K562 (cell line): ENCODE measurements at regions not wholly inside any gene's neighbourhood (a gene's known extent, or its start where the extent isn't known, plus 50 kb on each side); places are given as distances from the start of the nearest gene placed in this dataset.

Experiments used
- ATAC-seq: fragments of 200-7000 bp; cut with Tn5 transposase; 3 replicates; pipeline ENCODE4 v1.9.1; 2020; ENCODE audit warnings: moderate library complexity
- BruUV-seq: library from RNA; stranded (reverse); fragments of 400-500 nt; replicated peaks from 2 replicates; lab custom pipeline; 2021; lab: Mats Ljungman, UMichigan
- CTCF ChIA-PET: fragments of 300-600 bp; formaldehyde crosslinking; extraction: SDS; loops from one replicate; lab custom pipeline; 2021; ENCODE audit warnings: low intra/inter-chr PET ratio; lab: Yijun Ruan, JAX
- POLR2A ChIA-PET: fragments of 300-600, 350-650 bp; sonication (Branson Sonifier 250); formaldehyde crosslinking; extraction: SDS; loops from one replicate; lab custom pipeline; 2021; ENCODE audit warnings: antibody characterized with exemption, inconsistent platforms; lab: Yijun Ruan, JAX
- DNase-seq, 4 experiments: peaks; one replicate each; pipeline versions ENCODE4 v3.0.0 to v3.0.0-alpha.2; 2011 to 2018; ENCODE audit warnings: low spot score in 3 of 4, mixed read lengths in 3 of 4; ENCODE audit errors: extremely low read depth in 1 of 4
- FAIRE-seq: peaks from 2 replicates; lab custom pipeline; 2011; peaks lifted over from hg19 to GRCh38; lab: Jason Lieb, UNC
- H2AFZ ChIP-seq: 2 replicates; pipeline ENCODE4 v1.6.0; 2011; ENCODE audit warnings: low read depth, low read length, control low read depth, inconsistent platforms
- H3K27ac ChIP-seq: fragments of 200-600 bp; 3 replicates; pipeline ENCODE4 v1.8.0; 2011; ENCODE audit warnings: low read depth, mild to moderate bottlenecking, control low read depth, inconsistent platforms, low read length, moderate library complexity, mixed read lengths; ENCODE audit errors: extremely low read depth
- H3K27me3 ChIP-seq, 2 experiments: fragments of 300-600 bp in 1 of 2; 2 replicates in 1 of 2; 3 replicates in 1 of 2; pipeline versions ENCODE4 v1.6.0 to v1.8.0; 2011; ENCODE audit warnings: inconsistent platforms in 2 of 2, low read length in 2 of 2, mild to moderate bottlenecking in 1 of 2, mixed read lengths in 1 of 2, moderate library complexity in 1 of 2; ENCODE audit not compliant: control insufficient read depth in 2 of 2, insufficient read depth in 2 of 2
- H3K36me3 ChIP-seq: fragments of 300-600 bp; 3 replicates; pipeline ENCODE4 v1.8.0; 2011; ENCODE audit warnings: mild to moderate bottlenecking, low read length, inconsistent platforms; ENCODE audit not compliant: control insufficient read depth, insufficient read depth
- H3K4me1 ChIP-seq, 2 experiments: fragments of 200-600 bp in 1 of 2; replicated peaks in 1 of 2; 2 replicates in 1 of 2; 3 replicates in 1 of 2; pipeline versions ENCODE4 v1.5.1 to v1.8.0; 2011; ENCODE audit warnings: inconsistent platforms in 2 of 2, low read length in 2 of 2, mild to moderate bottlenecking in 1 of 2, mixed read lengths in 1 of 2, moderate library complexity in 1 of 2; ENCODE audit not compliant: control insufficient read depth in 2 of 2, insufficient read depth in 2 of 2
- H3K4me2 ChIP-seq: 2 replicates; pipeline ENCODE4 v1.6.1; 2011; ENCODE audit warnings: low read length, control low read depth, inconsistent platforms, mixed read lengths; ENCODE audit not compliant: insufficient read depth
- H3K4me3 ChIP-seq: fragments of 200-600 bp; sonication (generic), shearing (Covaris generic); 2 replicates; pipeline ENCODE4 v1.5.1; 2016; ENCODE audit warnings: control low read depth, inconsistent platforms
- H3K79me2 ChIP-seq: fragments of 200-600 bp; 3 replicates; pipeline ENCODE4 v1.8.0; 2011; ENCODE audit warnings: low read length, inconsistent platforms; ENCODE audit not compliant: control insufficient read depth, insufficient read depth
- H3K9ac ChIP-seq, 2 experiments: 2 replicates each; pipeline versions ENCODE4 v1.6.0 to v1.6.1; 2011; ENCODE audit warnings: low read depth in 2 of 2, low read length in 2 of 2, control low read depth in 1 of 2, inconsistent platforms in 1 of 2, mild to moderate bottlenecking in 1 of 2, mixed read lengths in 1 of 2; ENCODE audit not compliant: insufficient read depth in 1 of 2
- H3K9me1 ChIP-seq: one replicate; pipeline ENCODE4 v1.6.0; 2011; ENCODE audit warnings: inconsistent platforms, mild to moderate bottlenecking, low read length, moderate library complexity; ENCODE audit not compliant: control insufficient read depth, insufficient read depth
- H3K9me3 ChIP-seq: replicated peaks from 2 replicates; pipeline ENCODE4 v1.5.1; 2011; ENCODE audit warnings: low read depth, low read length, inconsistent platforms; ENCODE audit not compliant: control insufficient read depth, insufficient read depth
- H4K20me1 ChIP-seq: replicated peaks from 2 replicates; pipeline ENCODE4 v1.6.1; 2011; ENCODE audit warnings: low read length, inconsistent platforms, mixed read lengths; ENCODE audit not compliant: control insufficient read depth, insufficient read depth
- EZH2 ChIP-seq: IDR thresholded peaks from 2 replicates; pipeline ENCODE4 v1.6.1; 2012; ENCODE audit warnings: low read depth, mild to moderate bottlenecking, inconsistent platforms, low read length, borderline replicate concordance
- FOSL1 ChIP-seq: fragments of 200-800 bp; sonication (Bioruptor generic); conservative IDR thresholded peaks from 2 replicates; pipeline ENCODE4 v1.6.1; 2016; ENCODE audit warnings: missing genetic modification characterization, missing compliant biosample characterization
- GATAD2A ChIP-seq: fragments of 450-650 bp; IDR thresholded peaks from 2 replicates; pipeline ENCODE4 v1.6.1; 2017
- HMBOX1 ChIP-seq: sonication (generic); IDR thresholded peaks from 2 replicates; pipeline ENCODE4 v1.6.1; 2016
- HMG20A ChIP-seq: fragments of 450-650 bp; formaldehyde crosslinking; conservative IDR thresholded peaks from 2 replicates; pipeline ENCODE4 v1.4.0; 2020; ENCODE audit warnings: mild to moderate bottlenecking, mixed read lengths
- KDM5B ChIP-seq: fragments of 200-600 bp; sonication (generic); IDR thresholded peaks from 2 replicates; pipeline ENCODE4 v1.6.1; 2012; ENCODE audit warnings: low read depth, mild to moderate bottlenecking, moderate library complexity, low read length, control low read depth, inconsistent platforms; ENCODE audit not compliant: insufficient replicate concordance
- MBD2 ChIP-seq: sonication (generic); IDR thresholded peaks from 2 replicates; pipeline ENCODE4 v1.6.1; 2016; ENCODE audit warnings: low read depth, borderline replicate concordance
- MTA2 ChIP-seq: fragments of 450-650 bp; IDR thresholded peaks from 2 replicates; pipeline ENCODE4 v1.6.1; 2016; ENCODE audit warnings: low read depth
- NFE2 ChIP-seq: IDR thresholded peaks from 2 replicates; pipeline ENCODE4 v1.6.1; 2014; ENCODE audit warnings: antibody characterized with exemption, low read depth
- NR1H2 ChIP-seq: sonication (generic); formaldehyde crosslinking; IDR thresholded peaks from 2 replicates; pipeline ENCODE4 v1.4.0; 2020; ENCODE audit warnings: mild to moderate bottlenecking, missing genetic modification reagents
- PATZ1 ChIP-seq: fragments of 250-450 bp; sonication (Bioruptor Pico); IDR thresholded peaks from 2 replicates; pipeline ENCODE4 v1.5.0; 2020; ENCODE audit warnings: mild to moderate bottlenecking, borderline replicate concordance
- SETDB1 ChIP-seq: IDR thresholded peaks from one replicate; pipeline ENCODE4 v1.6.1; 2012; ENCODE audit warnings: low read length, control low read depth, inconsistent platforms
- SRSF1 ChIP-seq: fragments of 200-400 bp; formaldehyde crosslinking; IDR thresholded peaks from 2 replicates; pipeline ENCODE4 v1.6.1; 2017; ENCODE audit warnings: mild to moderate bottlenecking, low read depth, low read length, moderate library complexity
- ZNF407 ChIP-seq: fragments of 450-650 bp; IDR thresholded peaks from 2 replicates; pipeline ENCODE4 v1.6.1; 2016; ENCODE audit warnings: low read depth
- WGBS: fragments of 100-300 bp; shearing (Covaris generic); methylation state at CpG from one replicate; pipeline ENCODE4 v1.1.6; 2016; ENCODE audit warnings: low coverage, mixed read lengths; ENCODE audit not compliant: insufficient coverage; ENCODE audit errors: missing lambda C conversion rate; 5-methylcytosine and 5-hydroxymethylcytosine counted together
- in situ Hi-C: fragments of 300-500 bp; cut with MboI; formaldehyde crosslinking; loops from 4 replicates; pipeline ENCODE4 v1.15.0; 2018; ENCODE audit warnings: inconsistent platforms, mixed read lengths
- intact Hi-C: fragments of 100-400 bp; cut with micrococcal nuclease; formaldehyde crosslinking; loops from 2 replicates; pipeline ENCODE4 v1.14.2; 2022

GRCh38 chr1:29623501-29623900 lies 387.2 kb downstream of the PTPRU start:
- Histone ChIP-seq H3K9me1 (no peaks in the 10 kb centered on the region), H3K4me2 (no peak overlapping the region), H3K4me1 (no peaks in the 10 kb centered on the region), H3K36me3 (no peaks in the 10 kb centered on the region), H3K4me3 (no peak overlapping the region), H3K79me2 (no peaks in the 10 kb centered on the region), H3K9ac (no peak overlapping the region), H4K20me1 (no peaks in the 10 kb centered on the region), H3K27ac (no peak overlapping the region), H3K9me3 (no peaks in the 10 kb centered on the region), H2AFZ (no peak overlapping the region), H3K27me3 (peaks cover 0 to 41% of the 10 kb centered on the region in 2 experiments; a peak in 3 of 5 replicates)
- no TSS peak for BruUV-seq
- DNase-seq (no peak), ATAC-seq (no peak), FAIRE-seq (no peak)
- in situ Hi-C loops (no loop called here), intact Hi-C loops (no loop called here)
- ChIA-PET CTCF (no interaction called here), POLR2A (interaction anchor here (3.2 kb wide), 1 partner anchor 12 kb away, joined by 10 read pairs; no protein-coding TSS in a partner anchor)
- WGBS, result 1% methylated on average over 7 of the region's 7 CpGs
- TF ChIP-seq SETDB1, result no peak
- no peak for TF ChIP-seq HMG20A
- no peak for TF ChIP-seq MBD2
- TF ChIP-seq MTA2, result no peak
- TF ChIP-seq FOSL1 (tag), result no peak
- TF ChIP-seq SRSF1, result no peak
- no peak for TF ChIP-seq KDM5B
- no peak for TF ChIP-seq ZNF407
- no peak for TF ChIP-seq NR1H2 (CRISPR knock-in tag)
- TF ChIP-seq GATAD2A, result no peak
- no peak for TF ChIP-seq EZH2
- no peak for TF ChIP-seq NFE2
- no peak for TF ChIP-seq PATZ1 (CRISPR knock-in tag)
- no peak for TF ChIP-seq HMBOX1
